H1 (cell line): ENCODE measurements at regions not wholly inside any gene's neighbourhood (a gene's known extent, or its start where the extent isn't known, plus 50 kb on each side); places are given as distances from the start of the nearest gene placed in this dataset.

Source experiments
- CTCF ChIA-PET: fragments of 300-600 bp; sonication (Branson Sonifier 250); formaldehyde crosslinking; loops from one replicate; lab custom pipeline; 2021; ENCODE audit not compliant: partially characterized antibody; lab: Charles Lee
- POLR2A ChIA-PET: fragments of 300-600 bp; sonication (Branson Sonifier 250); formaldehyde crosslinking; loops from one replicate; lab custom pipeline; 2021; ENCODE audit warnings: inconsistent platforms; ENCODE audit not compliant: partially characterized antibody; lab: Charles Lee
- DNase-seq, 2 experiments: peaks; one replicate each; pipeline versions ENCODE4 v3.0.0 to v3.0.0-alpha.2; 2010 to 2022; ENCODE audit warnings: low spot score in 2 of 2, low read depth in 1 of 2, mixed read lengths in 1 of 2
- FAIRE-seq: peaks from 2 replicates; lab custom pipeline; 2011; peaks lifted over from hg19 to GRCh38; lab: Jason Lieb, UNC
- H2AFZ ChIP-seq: 2 replicates; pipeline ENCODE4 v1.8.1; 2012; ENCODE audit warnings: low read length, inconsistent platforms
- H2AK5ac ChIP-seq: 2 replicates; pipeline ENCODE4 v1.6.1; 2013; ENCODE audit warnings: low read depth, low read length
- H2BK120ac ChIP-seq: replicated peaks from 2 replicates; pipeline ENCODE3; 2013; ENCODE audit warnings: low read depth, low read length, inconsistent platforms
- H2BK12ac ChIP-seq: 2 replicates; pipeline ENCODE4 v1.6.1; 2013; ENCODE audit warnings: low read depth, low read length
- H2BK15ac ChIP-seq: 2 replicates; pipeline ENCODE4 v1.6.1; 2013; ENCODE audit warnings: low read length
- H2BK20ac ChIP-seq: 2 replicates; pipeline ENCODE4 v1.6.1; 2013; ENCODE audit warnings: low read length
- H2BK5ac ChIP-seq: 2 replicates; pipeline ENCODE4 v1.6.1; 2013; ENCODE audit warnings: low read depth, low read length
- H3K14ac ChIP-seq: 2 replicates; pipeline ENCODE4 v1.6.1; 2013; ENCODE audit warnings: inconsistent platforms; ENCODE audit not compliant: insufficient read length
- H3K18ac ChIP-seq: 2 replicates; pipeline ENCODE4 v1.6.1; 2013; ENCODE audit warnings: low read length; ENCODE audit errors: extremely low read depth
- H3K23ac ChIP-seq: 2 replicates; pipeline ENCODE4 v1.6.1; 2013; ENCODE audit warnings: inconsistent platforms; ENCODE audit not compliant: insufficient read length
- H3K23me2 ChIP-seq: 2 replicates; pipeline ENCODE4 v1.6.1; 2013; ENCODE audit warnings: low read depth, low read length
- H3K27ac ChIP-seq: 2 replicates; pipeline ENCODE4 v1.6.1; 2011; ENCODE audit warnings: low read depth, low read length, inconsistent platforms
- H3K27me3 ChIP-seq, 4 experiments: replicated peaks in 1 of 4; 1 replicate in 1 of 4; 2 replicates in 3 of 4; pipeline versions ENCODE4 v1.6.1 to v1.8.1; 2011 to 2013; ENCODE audit warnings: low read length in 3 of 4, mild to moderate bottlenecking in 3 of 4, inconsistent platforms in 2 of 4, mixed read lengths in 2 of 4, moderate library complexity in 1 of 4; ENCODE audit not compliant: control insufficient read depth in 3 of 4, insufficient read depth in 3 of 4; ENCODE audit errors: extremely low read depth in 1 of 4
- H3K36me3 ChIP-seq, 4 experiments: 2 replicates each; pipeline versions ENCODE4 v1.6.1 to v1.8.1; 2011 to 2013; ENCODE audit warnings: mild to moderate bottlenecking in 4 of 4, low read length in 3 of 4, moderate library complexity in 2 of 4, control low read depth in 1 of 4, inconsistent platforms in 1 of 4; ENCODE audit not compliant: insufficient read depth in 4 of 4, control insufficient read depth in 2 of 4
- H3K4ac ChIP-seq: replicated peaks from 2 replicates; pipeline ENCODE3; 2013; ENCODE audit warnings: low read length, low read depth, mixed read lengths, inconsistent platforms; ENCODE audit not compliant: insufficient read length
- H3K4me1 ChIP-seq, 4 experiments: replicated peaks in 1 of 4; 1 replicate in 1 of 4; 2 replicates in 3 of 4; pipeline versions ENCODE4 v1.6.1 to v1.8.1; 2011 to 2013; ENCODE audit warnings: low read length in 3 of 4, inconsistent platforms in 2 of 4, mixed read lengths in 1 of 4; ENCODE audit not compliant: insufficient read depth in 4 of 4, control insufficient read depth in 3 of 4
- H3K4me2 ChIP-seq, 2 experiments: 2 replicates each; pipeline versions ENCODE4 v1.6.1 to v1.8.1; 2011 to 2013; ENCODE audit warnings: low read depth in 2 of 2, low read length in 2 of 2, control low read depth in 1 of 2, inconsistent platforms in 1 of 2, mild to moderate bottlenecking in 1 of 2; ENCODE audit not compliant: insufficient read depth in 1 of 2
- H3K4me3 ChIP-seq, 4 experiments: fragments of 200-600, 300-600 bp in 1 of 4; sonication (generic), shearing (Covaris generic), sonication (Bioruptor Twin) in 1 of 4; 2 replicates each; pipeline versions ENCODE4 v1.5.1 to v1.8.1; 2011 to 2016; ENCODE audit warnings: low read length in 4 of 4, low read depth in 3 of 4, control low read depth in 2 of 4, inconsistent platforms in 2 of 4, mild to moderate bottlenecking in 2 of 4, mixed read lengths in 1 of 4, moderate library complexity in 1 of 4; ENCODE audit not compliant: insufficient read depth in 2 of 4; ENCODE audit errors: extremely low read depth in 1 of 4
- H3K56ac ChIP-seq: replicated peaks from 2 replicates; pipeline ENCODE3; 2013; ENCODE audit warnings: low read depth, mild to moderate bottlenecking, mixed read lengths, low read length, inconsistent platforms; ENCODE audit not compliant: insufficient read length
- H3K79me1 ChIP-seq: 2 replicates; pipeline ENCODE4 v1.6.1; 2013; ENCODE audit warnings: low read depth, low read length, control low read depth
- H3K79me2 ChIP-seq, 2 experiments: 2 replicates each; pipeline versions ENCODE4 v1.6.1 to v1.8.1; 2012 to 2013; ENCODE audit warnings: low read length in 2 of 2, mild to moderate bottlenecking in 2 of 2, inconsistent platforms in 1 of 2; ENCODE audit not compliant: insufficient read depth in 2 of 2, control insufficient read depth in 1 of 2
- H3K9ac ChIP-seq, 4 experiments: replicated peaks in 1 of 4; 1 replicate in 1 of 4; 2 replicates in 3 of 4; pipeline versions ENCODE4 v1.6.1 to v1.8.1; 2011 to 2013; ENCODE audit warnings: low read depth in 3 of 4, low read length in 3 of 4, control low read depth in 2 of 4, mild to moderate bottlenecking in 2 of 4, moderate library complexity in 2 of 4, inconsistent platforms in 1 of 4; ENCODE audit errors: extremely low read depth in 1 of 4
- H3K9me3 ChIP-seq, 2 experiments: 2 replicates each; pipeline versions ENCODE4 v1.6.1 to v1.8.1; 2012 to 2013; ENCODE audit warnings: mild to moderate bottlenecking in 2 of 2, moderate library complexity in 2 of 2, control low read depth in 1 of 2, inconsistent platforms in 1 of 2, low read depth in 1 of 2, low read length in 1 of 2, mixed read lengths in 1 of 2; ENCODE audit not compliant: insufficient read depth in 2 of 2
- H4K20me1 ChIP-seq, 2 experiments: replicated peaks in 1 of 2; 2 replicates each; pipeline versions ENCODE3 to v1.8.1; 2011 to 2013; ENCODE audit warnings: inconsistent platforms in 2 of 2, low read length in 2 of 2, mild to moderate bottlenecking in 1 of 2; ENCODE audit not compliant: insufficient read depth in 2 of 2, control insufficient read depth in 1 of 2
- H4K5ac ChIP-seq: 2 replicates; pipeline ENCODE4 v1.6.1; 2013; ENCODE audit warnings: low read length, low read depth, mixed read lengths, inconsistent platforms; ENCODE audit not compliant: insufficient read length
- H4K8ac ChIP-seq: 2 replicates; pipeline ENCODE4 v1.8.0; 2013; ENCODE audit warnings: mild to moderate bottlenecking, moderate library complexity, low read length, inconsistent platforms; ENCODE audit not compliant: insufficient read depth; ENCODE audit errors: extremely low read depth
- H4K91ac ChIP-seq: replicated peaks from 2 replicates; pipeline ENCODE3; 2013; ENCODE audit warnings: low read length, mixed read lengths, inconsistent platforms; ENCODE audit not compliant: insufficient read length
- ATF2 ChIP-seq: IDR thresholded peaks from 2 replicates; pipeline ENCODE4 v1.6.1; 2012; ENCODE audit warnings: low read length, inconsistent platforms
- CBX8 ChIP-seq: fragments of 300-800, 300-1000 bp; sonication (generic); IDR thresholded peaks from 2 replicates; pipeline ENCODE4 v1.7.1; 2016; ENCODE audit warnings: low read depth, low read length, borderline replicate concordance
- E2F6 ChIP-seq: IDR thresholded peaks from 2 replicates; pipeline ENCODE4 v1.6.1; 2012; ENCODE audit warnings: inconsistent platforms
- POLR2A ChIP-seq, 2 experiments: IDR thresholded peaks; 1 replicate in 1 of 2; 2 replicates in 1 of 2; pipeline ENCODE4 v1.6.1; 2011; ENCODE audit warnings: low read depth in 2 of 2, low read length in 2 of 2, mild to moderate bottlenecking in 2 of 2; ENCODE audit errors: control extremely low read depth in 1 of 2
- RXRA ChIP-seq: IDR thresholded peaks from 2 replicates; pipeline ENCODE4 v1.6.1; 2011; ENCODE audit warnings: low read depth, mild to moderate bottlenecking, low read length, moderate library complexity; ENCODE audit not compliant: insufficient read depth
- SIX5 ChIP-seq: IDR thresholded peaks from 2 replicates; pipeline ENCODE4 v1.6.1; 2011; ENCODE audit warnings: mild to moderate bottlenecking, low read depth, low read length
- TAF7 ChIP-seq: optimal IDR thresholded peaks from 2 replicates; pipeline ENCODE3; 2011; ENCODE audit warnings: low read depth, mild to moderate bottlenecking, inconsistent platforms, low read length, moderate library complexity, borderline replicate concordance
- TEAD4 ChIP-seq: IDR thresholded peaks from 2 replicates; pipeline ENCODE4 v1.6.1; 2012; ENCODE audit warnings: low read depth, low read length, inconsistent platforms, mixed read lengths
- WGBS, 2 experiments: shearing (Covaris generic) in 1 of 2; methylation state at CpG; one replicate each; pipeline versions ENCODE4 v1.1.6 to v1.1.7; 2013 to 2015; ENCODE audit warnings: low lambda C conversion rate in 2 of 2, mixed read lengths in 2 of 2, inconsistent platforms in 1 of 2, low coverage in 1 of 2, missing lambda C conversion rate in 1 of 2; ENCODE audit not compliant: insufficient replicate concordance in 2 of 2, insufficient coverage in 1 of 2, insufficient read length in 1 of 2; ENCODE audit errors: extremely low coverage in 1 of 2, missing lambda C conversion rate in 1 of 2; 5-methylcytosine and 5-hydroxymethylcytosine counted together

- H3K79me1 ChIP-seq: no peaks in the 10 kb centered on the region
- FAIRE-seq (no peak), DNase-seq (no peak)
- no peak overlapping the region for H3K4me3 ChIP-seq
- H3K9ac ChIP-seq: no peak overlapping the region
- no peak overlapping the region for H3K14ac ChIP-seq
- H3K4ac ChIP-seq: no peak overlapping the region
- ChIA-PET CTCF (no interaction called here), POLR2A (no interaction called here)
- H3K23ac ChIP-seq: no peak overlapping the region
- H3K79me2 ChIP-seq: no peaks in the 10 kb centered on the region
- H3K56ac ChIP-seq: no peak overlapping the region
- H3K18ac ChIP-seq: no peak overlapping the region
- H2BK5ac ChIP-seq: no peak overlapping the region
- no peaks in the 10 kb centered on the region for H3K27me3 ChIP-seq
- H3K4me1 ChIP-seq: no peaks in the 10 kb centered on the region
- H3K23me2 ChIP-seq: peaks cover 2% of the 10 kb centered on the region; the same call in 1 of the 2 replicates
- H2BK20ac ChIP-seq: no peak overlapping the region
- no peaks in the 10 kb centered on the region for H4K20me1 ChIP-seq
- no peaks in the 10 kb centered on the region for H3K36me3 ChIP-seq
- no peak overlapping the region for H4K91ac ChIP-seq
- H3K27ac ChIP-seq: no peak overlapping the region
- TF ChIP-seq POLR2A (IDR thresholded peaks at IDR 0.05; ENCODE audit: control extremely low read depth in 1 of 2, low read depth in 2 of 2, low read length in 2 of 2): no peak
- no peak for TF ChIP-seq SIX5
- TF ChIP-seq TEAD4: no peak
- no peak for TF ChIP-seq TAF7
- TF ChIP-seq ATF2: no peak
- TF ChIP-seq CBX8: no peak
- TF ChIP-seq RXRA: no peak
- no peak for TF ChIP-seq E2F6
- H2BK120ac ChIP-seq: no peak overlapping the region
- H4K5ac ChIP-seq: no peak overlapping the region
- H3K4me2 ChIP-seq: no peak overlapping the region
- H3K9me3 ChIP-seq: no peaks in the 10 kb centered on the region
- WGBS, 2 experiments: 85% methylated on average over 1 of the region's 1 CpG; no CpG with 5 or more reads in 1 of the 2 experiments
- no peak overlapping the region for H2AK5ac ChIP-seq
- H2AFZ ChIP-seq: no peak overlapping the region
- no peak overlapping the region for H4K8ac ChIP-seq
- H2BK12ac ChIP-seq: no peak overlapping the region
- H2BK15ac ChIP-seq: no peak overlapping the region
Observed at GRCh38 chr15:81514725-81515124, 140.7 kb upstream of the TMC3 start.
